B cell (primary cell): ENCODE measurements at regions not wholly inside any gene's neighbourhood (a gene's known extent, or its start where the extent isn't known, plus 50 kb on each side); places are given as distances from the start of the nearest gene placed in this dataset.

Experiments
- ATAC-seq: fragments of 200-7000 bp; cut with Tn5 transposase; one replicate; pipeline ENCODE4 v1.10.0; 2021; ENCODE audit warnings: low read depth, mild to moderate bottlenecking, moderate number of reproducible peaks, moderate library complexity
- CTCF ChIA-PET: fragments of 350-600 bp; sonication (Branson Sonifier 250); formaldehyde crosslinking; loops from one replicate; lab custom pipeline; 2021; ENCODE audit warnings: antibody characterized with exemption, inconsistent platforms; lab: Charles Lee
- POLR2A ChIA-PET: fragments of 350-600 bp; sonication (Branson Sonifier 250); formaldehyde crosslinking; loops from one replicate; lab custom pipeline; 2021; ENCODE audit warnings: antibody characterized with exemption; lab: Charles Lee
- DNase-seq: peaks from one replicate; pipeline ENCODE4 v3.0.0; 2013
- H2AFZ ChIP-seq: 2 replicates; pipeline ENCODE4 v1.6.1; 2012; ENCODE audit warnings: mild to moderate bottlenecking, low read depth, low read length; ENCODE audit not compliant: insufficient read depth, poor library complexity, severe bottlenecking
- H3K27ac ChIP-seq, 2 donors: 1 replicate in 1 of 2; 2 replicates in 1 of 2; pipeline ENCODE4 v1.5.1; 2012 to 2013; ENCODE audit warnings: low read length in 2 of 2, mild to moderate bottlenecking in 2 of 2, moderate library complexity in 1 of 2
- H3K27me3 ChIP-seq, 4 experiments: fragments of 200-600 bp in 1 of 4; sonication (generic) in 1 of 4; replicated peaks in 1 of 4; 1 replicate in 2 of 4; 2 replicates in 2 of 4; pipeline versions ENCODE4 v1.6.1 to v1.7.0; 2013 to 2016; ENCODE audit warnings: low read length in 3 of 4, mild to moderate bottlenecking in 2 of 4, mixed read lengths in 1 of 4, moderate library complexity in 1 of 4; ENCODE audit not compliant: insufficient read depth in 4 of 4, control insufficient read depth in 3 of 4; ENCODE audit errors: control extremely low read depth in 1 of 4
- H3K36me3 ChIP-seq, 2 experiments: replicated peaks in 1 of 2; 1 replicate in 1 of 2; 2 replicates in 1 of 2; pipeline versions ENCODE4 v1.6.1 to v1.7.1; 2013; ENCODE audit warnings: low read length in 1 of 2; ENCODE audit not compliant: insufficient read depth in 2 of 2, control insufficient read depth in 1 of 2; ENCODE audit errors: control extremely low read depth in 1 of 2, extremely low read depth in 1 of 2
- H3K4me1 ChIP-seq, 2 donors: fragments of 200-600 bp in 1 of 2; sonication (generic) in 1 of 2; 1 replicate in 1 of 2; 2 replicates in 1 of 2; pipeline versions ENCODE4 v1.5.1 to v1.6.1; 2013 to 2017; ENCODE audit warnings: low read length in 2 of 2; ENCODE audit not compliant: control insufficient read depth in 2 of 2, insufficient read depth in 2 of 2
- H3K4me2 ChIP-seq: replicated peaks from 2 replicates; pipeline ENCODE3; 2012; ENCODE audit warnings: mild to moderate bottlenecking, low read depth, low read length; ENCODE audit not compliant: poor library complexity, severe bottlenecking
- H3K4me3 ChIP-seq, 5 experiments: fragments of 200-600 bp in 1 of 5; sonication (generic) in 1 of 5; 1 replicate in 3 of 5; 2 replicates in 2 of 5; pipeline versions ENCODE4 v1.5.1 to v1.7.0; 2011 to 2016; ENCODE audit warnings: low read length in 4 of 5, mild to moderate bottlenecking in 4 of 5, low read depth in 2 of 5, control low read depth in 1 of 5, moderate library complexity in 1 of 5; ENCODE audit not compliant: insufficient read depth in 1 of 5; ENCODE audit errors: control extremely low read depth in 1 of 5, extremely low read depth in 1 of 5
- H3K79me2 ChIP-seq: fragments of 200-600 bp; sonication (generic); one replicate; pipeline ENCODE4 v1.6.0; 2016; ENCODE audit warnings: low read length; ENCODE audit not compliant: control insufficient read depth, insufficient read depth
- H3K9ac ChIP-seq: fragments of 200-600 bp; sonication (generic); 2 replicates; pipeline ENCODE4 v1.6.1; 2017; ENCODE audit warnings: mild to moderate bottlenecking, low read length, moderate library complexity
- H3K9me3 ChIP-seq, 3 donors: one replicate each; pipeline versions ENCODE4 v1.6.1 to v1.7.1; 2013; ENCODE audit warnings: low read length in 2 of 3; ENCODE audit not compliant: control insufficient read depth in 2 of 3, insufficient read depth in 1 of 3; ENCODE audit errors: control extremely low read depth in 1 of 3
- H4K20me1 ChIP-seq: 2 replicates; pipeline ENCODE4 v1.6.0; 2012; ENCODE audit warnings: mild to moderate bottlenecking, low read length; ENCODE audit not compliant: insufficient read depth, control insufficient read depth, poor library complexity, severe bottlenecking
- H3K27ac Mint-ChIP-seq: one replicate; pipeline ENCODE4 v1.8.0; 2021; ENCODE audit warnings: mixed read lengths
- H3K27me3 Mint-ChIP-seq: one replicate; pipeline ENCODE4 v1.8.0; 2021; ENCODE audit warnings: mixed read lengths
- H3K4me1 Mint-ChIP-seq: one replicate; pipeline ENCODE4 v1.8.0; 2021; ENCODE audit warnings: mixed read lengths
- H3K4me3 Mint-ChIP-seq: one replicate; pipeline ENCODE4 v1.8.0; 2021; ENCODE audit warnings: mixed read lengths
- H3K9me3 Mint-ChIP-seq: one replicate; pipeline ENCODE4 v1.8.0; 2022; ENCODE audit warnings: mixed read lengths; ENCODE audit not compliant: insufficient read depth
- EZH2 ChIP-seq: IDR thresholded peaks from 2 replicates; pipeline ENCODE4 v1.6.1; 2012; ENCODE audit warnings: borderline replicate concordance, low read depth, mild to moderate bottlenecking, moderate library complexity, low read length; ENCODE audit not compliant: insufficient read depth, poor library complexity, severe bottlenecking
- WGBS: methylation state at CpG from one replicate; pipeline ENCODE4 v1.1.5; 2013; ENCODE audit warnings: missing lambda C conversion rate; ENCODE audit not compliant: insufficient coverage; 5-methylcytosine and 5-hydroxymethylcytosine counted together
- intact Hi-C: fragments of 100-400 bp; cut with micrococcal nuclease; formaldehyde crosslinking; loops from one replicate; pipeline ENCODE4 v1.10.0; 2022
- TF ChIP-seq, protein P1 (sequence below): fragments of 200-600 bp; IDR thresholded peaks from one replicate; pipeline ENCODE4 v1.8.0; 2022; ENCODE audit warnings: antibody characterized with exemption, mild to moderate bottlenecking

DNA sequence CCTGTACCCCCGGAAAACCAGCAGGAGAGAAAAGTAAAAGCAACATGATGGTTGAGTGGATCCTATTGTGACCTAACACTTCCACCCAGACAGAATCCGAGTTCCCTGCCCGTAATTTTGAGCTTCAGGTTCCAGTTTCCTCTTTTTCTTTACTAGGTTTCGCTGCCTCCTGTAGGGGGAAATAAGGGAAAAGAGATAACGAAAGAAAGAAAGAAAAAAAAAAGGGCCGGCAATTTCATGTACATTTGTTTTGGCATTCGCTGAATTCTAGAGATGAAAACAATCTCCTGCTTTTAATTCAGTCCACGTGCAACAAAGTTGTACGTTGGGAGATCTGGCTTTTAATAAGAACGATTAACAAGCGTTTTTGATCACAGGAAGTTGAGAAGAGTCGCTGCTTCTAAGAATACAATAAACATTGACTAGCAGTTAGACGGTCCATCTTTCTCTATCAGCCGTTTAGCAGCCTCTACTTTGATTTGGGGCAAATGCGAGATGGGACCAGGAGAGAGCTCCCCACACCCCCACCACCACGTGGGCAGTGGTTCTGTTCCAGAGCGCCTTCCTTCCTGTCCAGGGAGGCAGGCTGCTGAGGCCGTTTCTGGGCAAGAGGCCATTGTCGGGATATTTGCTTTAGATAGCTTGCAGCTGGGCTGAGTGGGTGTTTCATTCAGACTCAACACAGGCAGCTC is 155.9 kb upstream of the RUNX1 start:
- peaks cover 23 to 29% of the 10 kb centered on the region in 2 donors for H3K4me1 ChIP-seq
- POLR2A ChIA-PET, result interaction anchor here (0.9 to 1.5 kb wide), 4 partner anchors 16 to 315 kb away, joined by 3 to 4 read pairs (median 4); no protein-coding TSS in a partner anchor
- TF ChIP-seq, protein P1, sequence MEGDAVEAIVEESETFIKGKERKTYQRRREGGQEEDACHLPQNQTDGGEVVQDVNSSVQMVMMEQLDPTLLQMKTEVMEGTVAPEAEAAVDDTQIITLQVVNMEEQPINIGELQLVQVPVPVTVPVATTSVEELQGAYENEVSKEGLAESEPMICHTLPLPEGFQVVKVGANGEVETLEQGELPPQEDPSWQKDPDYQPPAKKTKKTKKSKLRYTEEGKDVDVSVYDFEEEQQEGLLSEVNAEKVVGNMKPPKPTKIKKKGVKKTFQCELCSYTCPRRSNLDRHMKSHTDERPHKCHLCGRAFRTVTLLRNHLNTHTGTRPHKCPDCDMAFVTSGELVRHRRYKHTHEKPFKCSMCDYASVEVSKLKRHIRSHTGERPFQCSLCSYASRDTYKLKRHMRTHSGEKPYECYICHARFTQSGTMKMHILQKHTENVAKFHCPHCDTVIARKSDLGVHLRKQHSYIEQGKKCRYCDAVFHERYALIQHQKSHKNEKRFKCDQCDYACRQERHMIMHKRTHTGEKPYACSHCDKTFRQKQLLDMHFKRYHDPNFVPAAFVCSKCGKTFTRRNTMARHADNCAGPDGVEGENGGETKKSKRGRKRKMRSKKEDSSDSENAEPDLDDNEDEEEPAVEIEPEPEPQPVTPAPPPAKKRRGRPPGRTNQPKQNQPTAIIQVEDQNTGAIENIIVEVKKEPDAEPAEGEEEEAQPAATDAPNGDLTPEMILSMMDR, result no peak
- no peak for TF ChIP-seq EZH2
- no peaks in the 10 kb centered on the region for H3K36me3 ChIP-seq
- ATAC-seq (peak; percentile 52), DNase-seq (peak; percentile 56)
- 2% methylated on average over 8 of the region's 19 CpGs for WGBS
- peak overlapping the region; percentile 74 for H3K4me2 ChIP-seq
- H3K9ac ChIP-seq, result peak overlapping the region; percentile 52
- no peaks in the 10 kb centered on the region for H3K9me3 Mint-ChIP-seq
- H3K4me1 Mint-ChIP-seq, result peaks cover 24% of the 10 kb centered on the region
- H3K27ac ChIP-seq, result peak overlapping the region; percentile 22 to 45
- H3K27ac Mint-ChIP-seq, result peak overlapping the region; percentile 75
- peak overlapping the region; percentile 67 for H2AFZ ChIP-seq
- H3K27me3 Mint-ChIP-seq, result no peaks in the 10 kb centered on the region
- intact Hi-C loops, result loop anchor here (2.0 to 5.0 kb wide), 2 partner anchors 16 to 158 kb away; partner anchors contain the start of gene RUNX1
- peak overlapping the region; percentile 81 for H3K4me3 Mint-ChIP-seq
- no peaks in the 10 kb centered on the region for H4K20me1 ChIP-seq
- H3K27me3 ChIP-seq, result no peaks in the 10 kb centered on the region
- H3K4me3 ChIP-seq, result peak overlapping the region; percentile 9 to 59 (median 45)
- CTCF ChIA-PET, result interaction anchor here (1.1 to 3.4 kb wide), 4 partner anchors 14 to 315 kb away, joined by 4 to 11 read pairs (median 6); no protein-coding TSS in a partner anchor
- no peaks in the 10 kb centered on the region for H3K79me2 ChIP-seq
- H3K9me3 ChIP-seq, result peaks cover 0 to 8% (median 2%) of the 10 kb centered on the region in 3 donors

DNA sequence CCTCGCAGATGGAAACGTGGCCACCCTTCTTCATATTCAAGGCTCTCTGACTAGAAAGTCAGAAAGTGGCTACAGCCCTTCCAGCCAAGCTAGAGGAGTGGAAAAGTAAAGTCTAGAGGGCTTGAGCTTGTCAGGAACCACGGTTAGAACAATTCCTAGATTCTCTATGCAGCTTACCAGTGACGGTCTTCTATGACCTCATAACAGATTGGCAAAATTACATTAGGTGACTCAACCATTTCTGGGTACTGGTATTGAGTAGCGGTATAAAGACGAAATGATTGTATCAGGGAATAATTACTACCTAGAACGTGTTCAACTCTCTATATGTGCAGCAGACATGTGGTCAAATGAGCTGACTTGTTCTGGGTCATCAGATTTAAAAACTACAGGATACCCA is 155.0 kb upstream of the RUNX1 start:
- no peak overlapping the region for H3K27ac ChIP-seq
- H3K4me3 Mint-ChIP-seq, result no peak overlapping the region
- H3K4me1 Mint-ChIP-seq, result peaks cover 24% of the 10 kb centered on the region
- ATAC-seq (no peak), DNase-seq (no peak)
- peaks cover 23 to 29% of the 10 kb centered on the region in 2 donors for H3K4me1 ChIP-seq
- TF ChIP-seq EZH2, result no peak
- TF ChIP-seq, protein P1, result no peak
- no peak overlapping the region for H3K9ac ChIP-seq
- 97% methylated on average over 3 of the region's 7 CpGs for WGBS
- no peak overlapping the region for H2AFZ ChIP-seq
- no peak overlapping the region for H3K4me2 ChIP-seq
- no peaks in the 10 kb centered on the region for H3K79me2 ChIP-seq
- no peaks in the 10 kb centered on the region for H3K27me3 ChIP-seq
- no peak overlapping the region for H3K27ac Mint-ChIP-seq
- no peak overlapping the region for H3K4me3 ChIP-seq
- intact Hi-C loops, result loop anchor here (2.0 to 5.0 kb wide), 2 partner anchors 15 to 157 kb away; partner anchors contain the start of gene RUNX1
- no peaks in the 10 kb centered on the region for H3K36me3 ChIP-seq
- no peaks in the 10 kb centered on the region for H3K9me3 Mint-ChIP-seq
- CTCF ChIA-PET, result interaction anchor here (3.4 kb wide), 1 partner anchor 153 kb away, joined by 11 read pairs; no protein-coding TSS in a partner anchor
- POLR2A ChIA-PET, result no interaction called here
- no peaks in the 10 kb centered on the region for H3K27me3 Mint-ChIP-seq
- no peaks in the 10 kb centered on the region for H4K20me1 ChIP-seq
- peaks cover 0 to 5% (median 0%) of the 10 kb centered on the region in 3 donors for H3K9me3 ChIP-seq
